Endothelial cell (in vitro differentiated cells): ENCODE measurements at regions not wholly inside any gene's neighbourhood (a gene's known extent, or its start where the extent isn't known, plus 50 kb on each side); places are given as distances from the start of the nearest gene placed in this dataset.

Experiments
- DNase-seq: peaks from one replicate; pipeline ENCODE4 v3.0.0; 2021; ENCODE audit warnings: low spot score
- H3K27ac Mint-ChIP-seq: one replicate; pipeline ENCODE4 v1.8.0; 2021; ENCODE audit warnings: mixed read lengths, inconsistent platforms; ENCODE audit not compliant: unreplicated experiment
- H3K27me3 Mint-ChIP-seq: one replicate; pipeline ENCODE4 v1.8.0; 2021; ENCODE audit warnings: mild to moderate bottlenecking, moderate library complexity, mixed read lengths, inconsistent platforms; ENCODE audit not compliant: unreplicated experiment
- H3K36me3 Mint-ChIP-seq: one replicate; pipeline ENCODE4 v1.8.0; 2021; ENCODE audit warnings: mild to moderate bottlenecking, low read depth, mixed read lengths, inconsistent platforms; ENCODE audit not compliant: unreplicated experiment
- H3K4me1 Mint-ChIP-seq: one replicate; pipeline ENCODE4 v1.8.0; 2021; ENCODE audit warnings: mild to moderate bottlenecking, mixed read lengths, inconsistent platforms; ENCODE audit not compliant: unreplicated experiment
- H3K4me3 Mint-ChIP-seq: one replicate; pipeline ENCODE4 v1.8.0; 2021; ENCODE audit warnings: mild to moderate bottlenecking, mixed read lengths, inconsistent platforms; ENCODE audit not compliant: unreplicated experiment
- H3K9me3 Mint-ChIP-seq: one replicate; pipeline ENCODE4 v1.8.0; 2021; ENCODE audit warnings: mixed read lengths, inconsistent platforms; ENCODE audit not compliant: unreplicated experiment
- TF ChIP-seq, protein P1 (sequence below): fragments of 200-600 bp; sonication (generic); IDR thresholded peaks from one replicate; pipeline ENCODE4 v1.5.0; 2021; ENCODE audit warnings: antibody characterized with exemption; ENCODE audit not compliant: unreplicated experiment

GRCh38 chr5:5883146-5883545 lies 460.7 kb downstream of the ICE1 start:
- H3K36me3 Mint-ChIP-seq: no peaks in the 10 kb centered on the region
- H3K27me3 Mint-ChIP-seq: peaks cover 2% of the 10 kb centered on the region
- H3K27ac Mint-ChIP-seq: no peak overlapping the region
- no peak overlapping the region for H3K4me3 Mint-ChIP-seq
- TF ChIP-seq, protein P1, sequence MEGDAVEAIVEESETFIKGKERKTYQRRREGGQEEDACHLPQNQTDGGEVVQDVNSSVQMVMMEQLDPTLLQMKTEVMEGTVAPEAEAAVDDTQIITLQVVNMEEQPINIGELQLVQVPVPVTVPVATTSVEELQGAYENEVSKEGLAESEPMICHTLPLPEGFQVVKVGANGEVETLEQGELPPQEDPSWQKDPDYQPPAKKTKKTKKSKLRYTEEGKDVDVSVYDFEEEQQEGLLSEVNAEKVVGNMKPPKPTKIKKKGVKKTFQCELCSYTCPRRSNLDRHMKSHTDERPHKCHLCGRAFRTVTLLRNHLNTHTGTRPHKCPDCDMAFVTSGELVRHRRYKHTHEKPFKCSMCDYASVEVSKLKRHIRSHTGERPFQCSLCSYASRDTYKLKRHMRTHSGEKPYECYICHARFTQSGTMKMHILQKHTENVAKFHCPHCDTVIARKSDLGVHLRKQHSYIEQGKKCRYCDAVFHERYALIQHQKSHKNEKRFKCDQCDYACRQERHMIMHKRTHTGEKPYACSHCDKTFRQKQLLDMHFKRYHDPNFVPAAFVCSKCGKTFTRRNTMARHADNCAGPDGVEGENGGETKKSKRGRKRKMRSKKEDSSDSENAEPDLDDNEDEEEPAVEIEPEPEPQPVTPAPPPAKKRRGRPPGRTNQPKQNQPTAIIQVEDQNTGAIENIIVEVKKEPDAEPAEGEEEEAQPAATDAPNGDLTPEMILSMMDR: no peak
- no peak for DNase-seq
- no peaks in the 10 kb centered on the region for H3K4me1 Mint-ChIP-seq
- no peaks in the 10 kb centered on the region for H3K9me3 Mint-ChIP-seq

GRCh38 chr5:5882706-5883105 lies 460.2 kb downstream of the ICE1 start:
- TF ChIP-seq, protein P1: no peak
- Mint-ChIP-seq H3K36me3 (no peaks in the 10 kb centered on the region), H3K4me1 (no peaks in the 10 kb centered on the region), H3K27ac (no peak overlapping the region), H3K9me3 (no peaks in the 10 kb centered on the region), H3K27me3 (peaks cover 2% of the 10 kb centered on the region), H3K4me3 (no peak overlapping the region)
- no peak for DNase-seq

GRCh38 chr5:5881294-5881693 lies 458.8 kb downstream of the ICE1 start:
- Mint-ChIP-seq H3K4me3 (no peak overlapping the region), H3K9me3 (no peaks in the 10 kb centered on the region), H3K4me1 (no peaks in the 10 kb centered on the region), H3K36me3 (no peaks in the 10 kb centered on the region), H3K27ac (no peak overlapping the region), H3K27me3 (peaks cover 2% of the 10 kb centered on the region)
- DNase-seq: peak; percentile 35
- TF ChIP-seq, protein P1: no peak

DNA sequence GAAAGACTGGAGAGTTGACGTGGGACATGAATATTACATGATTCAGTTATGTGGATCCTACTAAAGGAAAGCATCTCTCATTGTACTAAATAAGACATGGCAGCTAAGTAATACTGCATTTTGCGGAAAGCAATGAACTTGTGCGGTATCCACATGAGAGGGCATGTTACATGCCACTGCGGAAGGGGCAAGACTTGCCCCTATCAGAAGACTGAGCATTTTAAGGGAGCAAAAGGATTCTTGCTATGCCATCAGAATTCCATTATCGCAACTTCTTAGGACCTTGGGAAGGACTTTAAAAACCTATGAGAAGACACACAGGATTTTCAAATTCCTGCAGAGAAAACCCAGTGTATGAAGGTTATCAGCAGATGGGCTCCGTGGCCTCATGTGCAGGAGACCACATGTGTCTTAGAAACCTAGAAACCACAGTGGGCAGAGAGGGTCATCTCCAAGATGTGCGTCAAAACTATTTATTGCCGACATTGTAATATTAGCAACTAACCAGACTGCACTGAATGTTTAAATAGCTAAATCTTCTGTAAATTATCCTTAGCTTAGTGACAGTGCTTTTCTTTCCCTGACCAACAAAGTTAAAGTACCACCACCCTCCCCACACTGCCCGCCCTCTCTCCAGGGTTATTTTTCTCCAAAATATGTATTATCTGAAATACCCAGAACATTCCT lies 457.7 kb downstream of the ICE1 start:
- Mint-ChIP-seq H3K4me3 (no peak overlapping the region), H3K27ac (no peak overlapping the region), H3K36me3 (no peaks in the 10 kb centered on the region), H3K4me1 (no peaks in the 10 kb centered on the region), H3K27me3 (no peaks in the 10 kb centered on the region), H3K9me3 (no peaks in the 10 kb centered on the region)
- TF ChIP-seq, protein P1: no peak
- DNase-seq: no peak

DNA sequence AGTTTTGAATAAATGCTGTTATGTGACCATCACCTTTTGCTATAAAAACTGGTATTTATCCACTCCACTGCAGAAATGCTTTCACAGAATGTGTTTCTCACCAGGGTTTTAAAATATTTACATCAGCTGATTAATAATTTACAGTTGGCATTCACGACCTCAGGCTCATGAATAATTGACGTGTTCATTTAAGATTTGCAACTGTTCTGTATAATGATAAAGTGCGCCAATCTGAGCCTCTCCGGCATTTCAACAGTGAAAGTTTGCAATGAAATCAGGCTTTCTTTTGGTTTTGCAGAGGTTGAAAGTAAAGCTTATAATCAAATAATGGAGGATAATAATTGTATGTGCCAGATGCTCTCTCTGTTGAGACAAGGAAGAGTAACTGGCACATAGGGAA lies 434.9 kb downstream of the ICE1 start:
- H3K27ac Mint-ChIP-seq: no peak overlapping the region

More for the DNA sequence above, 434.9 kb downstream of the ICE1 start:
- no peaks in the 10 kb centered on the region for H3K4me1 Mint-ChIP-seq
- no peak overlapping the region for H3K4me3 Mint-ChIP-seq
- no peak for DNase-seq
- no peaks in the 10 kb centered on the region for H3K27me3 Mint-ChIP-seq
- no peaks in the 10 kb centered on the region for H3K9me3 Mint-ChIP-seq
- TF ChIP-seq, protein P1: no peak
- no peaks in the 10 kb centered on the region for H3K36me3 Mint-ChIP-seq
